HEK293 (cell line): ENCODE measurements at regions not wholly inside any gene's neighbourhood (a gene's known extent, or its start where the extent isn't known, plus 50 kb on each side); places are given as distances from the start of the nearest gene placed in this dataset.
A peak's percentile ranks its signal among the peaks of the same experiment; 100 is the strongest.

Experiments
- ATF2 ChIP-seq: fragments of 450-650 bp; formaldehyde crosslinking; IDR thresholded peaks from 2 replicates; pipeline ENCODE4 v1.5.1; 2016; ENCODE audit warnings: missing biosample characterization, missing genetic modification characterization, low read depth
- BCL11B ChIP-seq: fragments of 450-650 bp; formaldehyde crosslinking; IDR thresholded peaks from 2 replicates; pipeline ENCODE4 v1.5.1; 2016; ENCODE audit warnings: low read depth, missing biosample characterization, missing genetic modification characterization
- EGR2 ChIP-seq: fragments of 450-650 bp; formaldehyde crosslinking; IDR thresholded peaks from 2 replicates; pipeline ENCODE4 v1.5.1; 2016; ENCODE audit warnings: low read depth, missing biosample characterization, missing genetic modification characterization
- FEZF1 ChIP-seq: fragments of 450-650 bp; formaldehyde crosslinking; IDR thresholded peaks from 2 replicates; pipeline ENCODE4 v1.5.1; 2016; ENCODE audit warnings: missing biosample characterization, missing genetic modification characterization
- GLI4 ChIP-seq: fragments of 450-650 bp; formaldehyde crosslinking; IDR thresholded peaks from 2 replicates; pipeline ENCODE4 v1.5.1; 2016; ENCODE audit warnings: missing biosample characterization, missing genetic modification characterization
- GLIS1 ChIP-seq: fragments of 450-650 bp; formaldehyde crosslinking; IDR thresholded peaks from 2 replicates; pipeline ENCODE4 v1.5.1; 2016; ENCODE audit warnings: missing biosample characterization, missing genetic modification characterization
- PRDM1 ChIP-seq: fragments of 450-650 bp; formaldehyde crosslinking; IDR thresholded peaks from 2 replicates; pipeline ENCODE4; 2016; ENCODE audit warnings: missing biosample characterization, missing genetic modification characterization
- PRDM6 ChIP-seq: fragments of 450-650 bp; formaldehyde crosslinking; IDR thresholded peaks from 2 replicates; pipeline ENCODE4 v1.5.1; 2017; ENCODE audit warnings: missing biosample characterization, missing genetic modification characterization
- SCRT1 ChIP-seq: fragments of 450-650 bp; formaldehyde crosslinking; IDR thresholded peaks from 2 replicates; pipeline ENCODE4 v1.5.1; 2016; ENCODE audit warnings: missing biosample characterization, missing genetic modification characterization, borderline replicate concordance
- SETDB1 ChIP-seq: IDR thresholded peaks from one replicate; pipeline ENCODE4 v1.6.1; 2017; ENCODE audit warnings: mild to moderate bottlenecking, low read length, moderate library complexity, mixed read lengths; ENCODE audit not compliant: insufficient read length
- SP7 ChIP-seq: fragments of 450-650 bp; formaldehyde crosslinking; IDR thresholded peaks from 2 replicates; pipeline ENCODE4 v1.5.1; 2016; ENCODE audit warnings: missing biosample characterization, missing genetic modification characterization
- ZBTB10 ChIP-seq: fragments of 450-650 bp; formaldehyde crosslinking; IDR thresholded peaks from 2 replicates; pipeline ENCODE4 v1.5.1; 2016; ENCODE audit warnings: missing biosample characterization, missing genetic modification characterization
- ZBTB17 ChIP-seq: fragments of 450-650 bp; formaldehyde crosslinking; IDR thresholded peaks from 2 replicates; pipeline ENCODE4 v1.5.1; 2016; ENCODE audit warnings: missing biosample characterization, missing genetic modification characterization
- ZBTB49 ChIP-seq: fragments of 450-650 bp; formaldehyde crosslinking; IDR thresholded peaks from 2 replicates; pipeline ENCODE4 v1.5.1; 2016; ENCODE audit warnings: missing biosample characterization, missing genetic modification characterization, low read depth
- ZFHX2 ChIP-seq: fragments of 450-650 bp; formaldehyde crosslinking; conservative IDR thresholded peaks from 2 replicates; pipeline ENCODE4 v1.5.1; 2016; ENCODE audit warnings: missing biosample characterization, missing genetic modification characterization
- ZNF10 ChIP-seq: fragments of 450-650 bp; formaldehyde crosslinking; IDR thresholded peaks from 2 replicates; pipeline ENCODE4 v1.5.1; 2017; ENCODE audit warnings: missing biosample characterization, missing genetic modification characterization
- ZNF24 ChIP-seq: fragments of 450-650 bp; formaldehyde crosslinking; IDR thresholded peaks from 2 replicates; pipeline ENCODE4 v1.5.1; 2016; ENCODE audit warnings: missing biosample characterization, missing genetic modification characterization
- ZNF311 ChIP-seq: fragments of 450-650 bp; formaldehyde crosslinking; IDR thresholded peaks from 2 replicates; pipeline ENCODE4 v1.5.1; 2017; ENCODE audit warnings: missing biosample characterization, missing genetic modification characterization, borderline replicate concordance
- ZNF324 ChIP-seq: fragments of 450-650 bp; formaldehyde crosslinking; IDR thresholded peaks from 2 replicates; pipeline ENCODE4 v1.5.1; 2016; ENCODE audit warnings: missing biosample characterization, missing genetic modification characterization
- ZNF529 ChIP-seq: fragments of 450-650 bp; formaldehyde crosslinking; IDR thresholded peaks from 2 replicates; pipeline ENCODE4 v1.5.1; 2017; ENCODE audit warnings: missing genetic modification characterization, missing biosample characterization; ENCODE audit not compliant: insufficient replicate concordance
- ZNF558 ChIP-seq: fragments of 450-650 bp; formaldehyde crosslinking; IDR thresholded peaks from 2 replicates; pipeline ENCODE4 v1.5.1; 2016; ENCODE audit warnings: missing biosample characterization, missing genetic modification characterization
- ZNF560 ChIP-seq: fragments of 450-650 bp; formaldehyde crosslinking; IDR thresholded peaks from 2 replicates; pipeline ENCODE4 v1.5.1; 2017; ENCODE audit warnings: missing biosample characterization, missing genetic modification characterization, borderline replicate concordance
- ZNF768 ChIP-seq: fragments of 450-650 bp; formaldehyde crosslinking; IDR thresholded peaks from 2 replicates; pipeline ENCODE4 v1.5.1; 2018; ENCODE audit warnings: missing biosample characterization, mild to moderate bottlenecking, missing genetic modification characterization
- ZNF837 ChIP-seq: fragments of 450-650 bp; formaldehyde crosslinking; IDR thresholded peaks from 2 replicates; pipeline ENCODE4 v1.5.1; 2016; ENCODE audit warnings: missing biosample characterization, missing genetic modification characterization
- ZSCAN30 ChIP-seq: fragments of 450-650 bp; IDR thresholded peaks from 2 replicates; pipeline ENCODE4 v1.5.1; 2018; ENCODE audit warnings: missing biosample characterization, mild to moderate bottlenecking, missing genetic modification characterization, moderate library complexity
- TF ChIP-seq, protein P1 (sequence below): fragments of 450-650 bp; formaldehyde crosslinking; IDR thresholded peaks from 2 replicates; pipeline ENCODE4 v1.5.1; 2016; ENCODE audit warnings: missing biosample characterization, missing genetic modification characterization
- TF ChIP-seq, protein P2 (sequence below): fragments of 450-650 bp; formaldehyde crosslinking; IDR thresholded peaks from 2 replicates; pipeline ENCODE4 v1.5.1; 2016; ENCODE audit warnings: missing biosample characterization, missing genetic modification characterization

DNA sequence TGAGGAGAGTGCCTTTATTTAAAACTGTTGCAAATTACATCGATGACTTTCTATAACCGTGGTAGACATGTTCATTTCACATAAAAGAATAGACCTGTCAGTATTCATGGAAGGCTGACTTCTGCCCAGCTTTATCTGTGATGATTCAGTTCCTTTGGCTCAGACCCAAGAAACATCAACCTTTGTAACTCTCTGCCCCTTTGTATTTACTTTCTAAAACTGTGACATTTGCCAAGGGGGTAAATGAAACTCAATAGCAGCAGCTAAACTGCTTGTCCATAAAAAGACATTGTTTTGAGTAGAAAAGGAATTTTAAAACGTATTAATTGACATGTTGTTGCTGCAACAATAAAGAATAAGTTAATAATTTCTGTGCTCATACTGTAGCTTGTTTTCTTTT, 137.8 kb upstream of the ANKH start (continued):
- TF ChIP-seq PRDM1 (tag by site-specific recombination) (peak; percentile 67; the same call in 1 of the 2 replicates), GLIS1 (tag by site-specific recombination) (peak; percentile 64), ATF2 (tag by site-specific recombination) (no peak), PRDM6 (tag by site-specific recombination) (peak; percentile 97), ZNF324 (tag by site-specific recombination) (no peak), GLI4 (tag by site-specific recombination) (no peak), ZNF10 (tag by site-specific recombination) (no peak), ZNF311 (no peak), BCL11B (no peak), ZNF558 (0 out of 2 replicates have a peak, but pooled peaks have one; percentile 14), EGR2 (tag by site-specific recombination) (no peak), ZNF768 (tag by site-specific recombination) (no peak), SP7 (peak; percentile 91), ZBTB17 (tag by site-specific recombination) (no peak; the same call in 1 of the 2 replicates), ZSCAN30 (tag by site-specific recombination) (peak; percentile 60; the same call in 1 of the 2 replicates), ZNF560 (no peak), ZBTB49 (tag by site-specific recombination) (no peak), SCRT1 (tag by site-specific recombination) (no peak), ZNF24 (tag by site-specific recombination) (no peak; the same call in 1 of the 2 replicates), ZNF837 (tag by site-specific recombination) (no peak), SETDB1 (no peak), FEZF1 (tag by site-specific recombination) (peak; percentile 88), ZNF529 (tag by site-specific recombination) (no peak), ZBTB10 (no peak), ZFHX2 (tag by site-specific recombination) (no peak)
- TF ChIP-seq, protein P1, sequence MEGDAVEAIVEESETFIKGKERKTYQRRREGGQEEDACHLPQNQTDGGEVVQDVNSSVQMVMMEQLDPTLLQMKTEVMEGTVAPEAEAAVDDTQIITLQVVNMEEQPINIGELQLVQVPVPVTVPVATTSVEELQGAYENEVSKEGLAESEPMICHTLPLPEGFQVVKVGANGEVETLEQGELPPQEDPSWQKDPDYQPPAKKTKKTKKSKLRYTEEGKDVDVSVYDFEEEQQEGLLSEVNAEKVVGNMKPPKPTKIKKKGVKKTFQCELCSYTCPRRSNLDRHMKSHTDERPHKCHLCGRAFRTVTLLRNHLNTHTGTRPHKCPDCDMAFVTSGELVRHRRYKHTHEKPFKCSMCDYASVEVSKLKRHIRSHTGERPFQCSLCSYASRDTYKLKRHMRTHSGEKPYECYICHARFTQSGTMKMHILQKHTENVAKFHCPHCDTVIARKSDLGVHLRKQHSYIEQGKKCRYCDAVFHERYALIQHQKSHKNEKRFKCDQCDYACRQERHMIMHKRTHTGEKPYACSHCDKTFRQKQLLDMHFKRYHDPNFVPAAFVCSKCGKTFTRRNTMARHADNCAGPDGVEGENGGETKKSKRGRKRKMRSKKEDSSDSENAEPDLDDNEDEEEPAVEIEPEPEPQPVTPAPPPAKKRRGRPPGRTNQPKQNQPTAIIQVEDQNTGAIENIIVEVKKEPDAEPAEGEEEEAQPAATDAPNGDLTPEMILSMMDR (tag by site-specific recombination) = no peak
- TF ChIP-seq, protein P2, sequence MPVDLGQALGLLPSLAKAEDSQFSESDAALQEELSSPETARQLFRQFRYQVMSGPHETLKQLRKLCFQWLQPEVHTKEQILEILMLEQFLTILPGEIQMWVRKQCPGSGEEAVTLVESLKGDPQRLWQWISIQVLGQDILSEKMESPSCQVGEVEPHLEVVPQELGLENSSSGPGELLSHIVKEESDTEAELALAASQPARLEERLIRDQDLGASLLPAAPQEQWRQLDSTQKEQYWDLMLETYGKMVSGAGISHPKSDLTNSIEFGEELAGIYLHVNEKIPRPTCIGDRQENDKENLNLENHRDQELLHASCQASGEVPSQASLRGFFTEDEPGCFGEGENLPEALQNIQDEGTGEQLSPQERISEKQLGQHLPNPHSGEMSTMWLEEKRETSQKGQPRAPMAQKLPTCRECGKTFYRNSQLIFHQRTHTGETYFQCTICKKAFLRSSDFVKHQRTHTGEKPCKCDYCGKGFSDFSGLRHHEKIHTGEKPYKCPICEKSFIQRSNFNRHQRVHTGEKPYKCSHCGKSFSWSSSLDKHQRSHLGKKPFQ (tag by site-specific recombination) = no peak
